Activated CD4-positive, alpha-beta memory T cell treated with anti-CD3 and anti-CD28 coated beads, Interleukin-2, amount 10 ng/mL, durations not matched to agents 7 days and 5 days (primary cell): ENCODE measurements at regions not wholly inside any gene's neighbourhood (a gene's known extent, or its start where the extent isn't known, plus 50 kb on each side); places are given as distances from the start of the nearest gene placed in this dataset.

Experiments
- CTCF ChIA-PET: fragments of 350-600 bp; sonication (Branson Sonifier 250); formaldehyde crosslinking; loops from one replicate; lab custom pipeline; 2021; ENCODE audit warnings: antibody characterized with exemption, inconsistent platforms; lab: Charles Lee
- POLR2A ChIA-PET: fragments of 350-600 bp; sonication (Branson Sonifier 250); formaldehyde crosslinking; loops from one replicate; lab custom pipeline; 2021; ENCODE audit warnings: antibody characterized with exemption; lab: Charles Lee
- DNase-seq: peaks from one replicate; pipeline ENCODE4 v3.0.0-alpha.2; 2020
- H3K27ac Mint-ChIP-seq: one replicate; pipeline ENCODE4 v1.8.0; 2021; ENCODE audit warnings: mild to moderate bottlenecking, mixed read lengths
- H3K27me3 Mint-ChIP-seq: one replicate; pipeline ENCODE4 v1.8.0; 2021; ENCODE audit warnings: mixed read lengths
- H3K36me3 Mint-ChIP-seq: one replicate; pipeline ENCODE4 v1.8.0; 2021; ENCODE audit warnings: low read depth, mixed read lengths
- H3K4me1 Mint-ChIP-seq: one replicate; pipeline ENCODE4 v1.8.0; 2021; ENCODE audit warnings: mixed read lengths
- H3K4me3 Mint-ChIP-seq: one replicate; pipeline ENCODE4 v1.8.0; 2021; ENCODE audit warnings: mild to moderate bottlenecking, mixed read lengths
- H3K9me3 Mint-ChIP-seq: one replicate; pipeline ENCODE4 v1.8.0; 2021; ENCODE audit warnings: mixed read lengths

DNA sequence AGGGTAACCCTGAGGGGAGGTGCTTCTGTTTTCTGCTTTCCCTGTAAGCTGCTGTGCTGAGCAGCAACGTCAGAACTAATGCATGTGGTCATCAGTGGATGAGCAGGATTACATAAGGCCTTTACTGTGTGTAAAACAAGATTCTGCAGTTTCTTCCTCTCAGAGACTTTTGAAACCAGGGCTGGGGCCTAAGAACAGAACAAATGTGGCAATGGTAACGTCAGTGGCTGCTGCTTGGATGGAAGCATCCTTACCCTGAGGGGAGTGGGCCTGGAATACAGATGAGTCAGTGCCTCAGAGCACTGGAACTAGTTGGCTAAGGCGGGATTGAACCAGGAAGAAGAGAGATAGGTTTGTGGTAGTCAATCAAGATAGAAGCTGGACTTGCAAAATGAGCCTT is 180.2 kb upstream of the KCNH8 start:
- Mint-ChIP-seq H3K9me3 (peaks cover 2% of the 10 kb centered on the region), H3K27ac (no peak overlapping the region), H3K4me1 (no peaks in the 10 kb centered on the region), H3K27me3 (peaks cover 7% of the 10 kb centered on the region), H3K36me3 (no peaks in the 10 kb centered on the region), H3K4me3 (no peak overlapping the region)
- no peak for DNase-seq
- CTCF ChIA-PET, result interaction anchor here (0.7 kb wide), 1 partner anchor 599 kb away, joined by 3 read pairs; no protein-coding TSS in a partner anchor
- POLR2A ChIA-PET, result no interaction called here

DNA sequence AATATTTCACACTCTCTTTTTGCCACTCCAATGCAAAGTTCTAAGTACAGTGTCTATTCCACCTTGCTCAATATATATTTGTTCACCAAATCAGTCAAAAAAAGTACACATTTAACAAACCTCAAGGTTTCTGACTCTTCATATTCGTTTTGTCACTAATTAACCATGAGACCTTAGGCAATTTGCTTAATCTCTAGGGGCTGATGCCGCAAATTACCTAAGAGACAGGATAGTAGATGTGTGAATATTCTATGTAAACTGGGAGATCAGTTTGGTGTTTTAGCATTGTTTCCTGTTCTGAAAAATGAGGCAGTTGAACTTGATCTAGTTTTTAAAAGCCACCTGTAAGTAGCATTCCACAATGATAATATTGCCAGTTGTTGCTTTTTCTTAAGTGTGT is 182.5 kb upstream of the KCNH8 start:
- no peaks in the 10 kb centered on the region for H3K4me1 Mint-ChIP-seq
- no peaks in the 10 kb centered on the region for H3K27me3 Mint-ChIP-seq
- ChIA-PET CTCF (no interaction called here), POLR2A (no interaction called here)
- no peak for DNase-seq
- no peak overlapping the region for H3K4me3 Mint-ChIP-seq
- H3K36me3 Mint-ChIP-seq, result no peaks in the 10 kb centered on the region
- no peak overlapping the region for H3K27ac Mint-ChIP-seq
- no peaks in the 10 kb centered on the region for H3K9me3 Mint-ChIP-seq

DNA sequence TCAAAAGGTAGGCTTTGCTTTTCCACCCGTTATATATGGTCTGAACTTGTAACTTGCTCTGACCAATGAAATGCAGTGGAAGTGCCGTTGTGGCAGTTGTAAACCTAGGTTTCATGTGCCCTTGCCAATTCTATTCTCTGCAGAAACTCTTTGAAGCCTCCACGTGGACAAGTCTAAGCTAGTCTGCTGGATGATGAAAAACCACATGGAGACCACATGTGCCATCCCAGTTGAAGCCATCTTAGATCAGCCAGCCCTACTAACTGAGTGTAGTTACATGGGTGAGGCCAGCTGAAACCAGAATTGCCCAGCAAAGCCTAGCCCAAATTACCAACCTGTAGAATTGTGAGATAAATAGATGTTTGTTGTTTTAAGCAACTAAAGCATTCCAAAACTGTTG is 183.7 kb upstream of the KCNH8 start:
- Mint-ChIP-seq H3K27ac (no peak overlapping the region), H3K36me3 (no peaks in the 10 kb centered on the region), H3K27me3 (no peaks in the 10 kb centered on the region), H3K4me3 (no peak overlapping the region), H3K4me1 (no peaks in the 10 kb centered on the region), H3K9me3 (no peaks in the 10 kb centered on the region)
- DNase-seq, result no peak
- POLR2A ChIA-PET, result no interaction called here
- CTCF ChIA-PET, result no interaction called here

DNA sequence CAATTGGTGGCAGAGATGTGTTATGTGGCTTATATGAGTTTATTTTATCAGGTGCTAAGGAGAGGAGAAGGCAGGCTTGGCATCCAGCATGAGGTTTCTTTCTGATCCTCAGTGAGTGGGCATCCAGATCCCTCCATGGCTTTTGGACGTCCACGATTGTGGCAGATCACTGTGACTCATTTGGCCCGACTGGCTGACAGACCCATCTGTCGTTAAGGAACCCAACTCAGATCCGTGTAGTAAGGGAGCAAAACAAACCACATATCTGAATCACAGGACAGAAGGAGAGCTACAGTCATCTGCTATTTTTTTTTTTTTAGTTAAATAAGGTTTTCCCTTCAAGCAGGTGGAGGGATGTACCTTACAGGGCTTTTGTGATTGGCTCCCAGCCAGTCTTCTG is 197.0 kb upstream of the KCNH8 start:
- CTCF ChIA-PET, result no interaction called here
- Mint-ChIP-seq H3K27me3 (peaks cover 8% of the 10 kb centered on the region), H3K4me3 (no peak overlapping the region), H3K27ac (no peak overlapping the region), H3K9me3 (no peaks in the 10 kb centered on the region), H3K4me1 (no peaks in the 10 kb centered on the region), H3K36me3 (no peaks in the 10 kb centered on the region)
- POLR2A ChIA-PET, result no interaction called here
- DNase-seq, result no peak

DNA sequence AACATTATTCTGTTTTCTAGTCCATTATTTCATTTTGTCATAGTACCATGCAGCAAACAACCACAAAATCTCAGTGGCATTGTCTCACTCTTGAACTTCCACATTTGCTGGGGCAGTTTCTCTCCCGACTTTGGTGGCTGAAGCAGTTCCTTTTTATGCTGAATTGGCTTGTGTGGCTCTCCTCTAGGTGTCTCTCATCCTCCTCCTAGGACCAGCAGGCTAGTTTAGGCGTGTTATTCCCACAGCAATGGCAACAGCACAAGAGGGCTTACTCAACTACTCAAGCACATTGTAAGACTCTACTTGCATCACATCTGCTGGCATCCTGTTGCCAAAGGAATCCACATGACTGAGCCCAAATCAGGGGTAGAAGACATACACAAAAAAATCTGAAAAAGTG is 201.8 kb upstream of the KCNH8 start:
- DNase-seq, result no peak
- H3K27me3 Mint-ChIP-seq, result peaks cover 4% of the 10 kb centered on the region
- no peaks in the 10 kb centered on the region for H3K36me3 Mint-ChIP-seq

DNA sequence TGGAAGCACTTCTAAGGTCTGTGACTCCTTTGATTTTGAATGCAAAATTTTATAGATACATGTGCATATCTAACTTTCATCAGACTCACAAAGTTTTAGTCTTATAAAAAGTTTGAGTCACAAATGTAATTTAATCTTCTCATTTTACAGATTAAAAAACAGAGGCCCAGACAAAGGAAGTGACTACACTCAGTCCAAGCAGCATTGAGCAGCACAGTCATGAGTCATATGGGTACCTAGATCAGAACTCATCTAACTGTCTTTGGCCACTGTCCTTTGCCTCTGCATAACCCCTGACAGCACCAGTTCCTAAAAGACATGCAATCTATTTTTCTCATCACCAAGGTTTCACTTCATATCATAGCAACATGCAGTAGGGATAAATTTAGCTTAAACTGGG is 210.7 kb upstream of the KCNH8 start:
- DNase-seq, result no peak
- Mint-ChIP-seq H3K36me3 (no peaks in the 10 kb centered on the region), H3K4me1 (no peaks in the 10 kb centered on the region), H3K4me3 (no peak overlapping the region), H3K27me3 (no peaks in the 10 kb centered on the region), H3K9me3 (peaks cover 2% of the 10 kb centered on the region), H3K27ac (no peak overlapping the region)
- POLR2A ChIA-PET, result no interaction called here
- CTCF ChIA-PET, result no interaction called here

More for the DNA sequence above, 201.8 kb upstream of the KCNH8 start:
- Mint-ChIP-seq H3K4me3 (no peak overlapping the region), H3K9me3 (peaks cover 2% of the 10 kb centered on the region), H3K4me1 (no peaks in the 10 kb centered on the region), H3K27ac (no peak overlapping the region)
- CTCF ChIA-PET, result no interaction called here
- POLR2A ChIA-PET, result no interaction called here

DNA sequence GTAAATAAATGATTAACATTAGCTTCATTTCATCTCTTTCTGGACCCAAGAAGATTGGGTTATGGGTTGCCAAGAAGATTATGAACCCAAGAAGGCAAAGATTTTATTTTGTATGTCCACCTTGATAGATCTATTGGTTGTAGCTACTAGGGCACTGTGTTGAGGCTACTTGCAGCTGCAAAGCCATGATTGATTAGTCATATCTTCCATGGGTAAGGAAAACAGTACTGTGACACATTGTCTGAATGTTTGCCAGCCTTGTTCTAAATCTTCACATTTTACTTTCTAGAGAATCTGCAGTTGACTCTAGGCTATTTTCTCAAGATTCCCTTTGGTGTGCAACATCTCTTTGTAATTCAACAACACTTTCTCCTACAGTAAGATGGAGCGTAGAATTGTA is 229.2 kb upstream of the KCNH8 start:
- Mint-ChIP-seq H3K9me3 (no peaks in the 10 kb centered on the region), H3K4me1 (no peaks in the 10 kb centered on the region), H3K27ac (no peak overlapping the region), H3K27me3 (peaks cover 3% of the 10 kb centered on the region), H3K4me3 (no peak overlapping the region), H3K36me3 (no peaks in the 10 kb centered on the region)
- POLR2A ChIA-PET, result no interaction called here
- DNase-seq, result no peak
- CTCF ChIA-PET, result no interaction called here

DNA sequence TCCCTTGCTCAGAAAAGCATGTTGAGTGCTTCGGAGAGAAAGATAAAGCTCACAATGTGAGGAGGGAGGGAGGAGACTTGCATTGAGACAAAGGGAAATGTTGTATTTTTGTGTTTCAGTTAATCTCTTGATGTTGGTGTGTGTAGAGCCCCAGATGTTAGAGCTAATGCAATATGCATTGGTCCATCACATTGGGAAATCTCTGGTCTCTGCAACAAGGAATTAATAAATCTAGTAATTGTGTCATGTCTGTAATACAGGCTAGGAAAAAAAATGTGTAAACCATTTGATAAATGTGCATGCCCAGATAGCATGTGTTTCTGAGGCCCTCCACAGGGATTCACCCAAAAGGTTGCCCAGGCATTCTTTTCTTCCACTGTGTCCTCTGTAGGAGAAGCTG is 230.4 kb upstream of the KCNH8 start:
- POLR2A ChIA-PET, result no interaction called here
- CTCF ChIA-PET, result no interaction called here

DNA sequence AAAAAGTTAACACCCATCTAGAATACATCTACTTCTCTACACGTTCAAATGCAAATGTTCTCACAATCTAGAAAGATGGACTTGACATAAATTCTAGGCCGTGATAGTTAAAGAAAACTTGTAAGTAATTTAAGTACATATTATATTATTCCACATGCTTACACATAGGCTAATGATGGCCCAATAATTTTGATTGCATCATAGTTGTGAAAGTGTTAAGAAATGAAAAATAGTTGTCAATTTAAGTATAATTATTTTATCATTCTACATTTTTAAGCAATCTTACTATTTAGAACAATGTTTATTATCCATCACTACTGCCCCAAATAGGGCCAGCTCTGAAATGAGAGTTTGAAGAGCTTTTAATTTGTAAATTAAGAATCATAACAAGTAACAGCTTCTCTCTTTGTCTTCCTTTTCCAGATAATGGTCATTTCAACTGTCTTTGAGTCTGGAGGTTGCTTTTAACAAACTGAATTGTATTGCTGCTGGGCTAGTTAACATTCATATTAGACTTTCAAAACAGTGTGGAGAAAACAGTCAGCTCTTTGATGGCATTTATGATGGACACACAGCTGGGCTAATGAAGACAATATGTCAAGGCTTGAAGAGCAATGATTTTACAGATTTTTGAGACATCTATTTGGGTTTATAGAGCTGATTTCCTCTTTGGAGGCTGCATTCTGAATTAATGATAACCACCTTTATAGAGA is 246.1 kb upstream of the KCNH8 start:
- POLR2A ChIA-PET, result interaction anchor here (1.0 kb wide), 1 partner anchor 82 kb away, joined by 3 read pairs; no protein-coding TSS in a partner anchor
- no peaks in the 10 kb centered on the region for H3K9me3 Mint-ChIP-seq
- DNase-seq, result no peak
- CTCF ChIA-PET, result no interaction called here
- H3K36me3 Mint-ChIP-seq, result no peaks in the 10 kb centered on the region
- H3K4me1 Mint-ChIP-seq, result no peaks in the 10 kb centered on the region
- H3K27me3 Mint-ChIP-seq, result peaks cover 5% of the 10 kb centered on the region
- no peak overlapping the region for H3K27ac Mint-ChIP-seq
- H3K4me3 Mint-ChIP-seq, result no peak overlapping the region

More for the DNA sequence above, 230.4 kb upstream of the KCNH8 start:
- Mint-ChIP-seq H3K27ac (no peak overlapping the region), H3K27me3 (peaks cover 3% of the 10 kb centered on the region), H3K36me3 (no peaks in the 10 kb centered on the region), H3K4me3 (no peak overlapping the region), H3K4me1 (no peaks in the 10 kb centered on the region), H3K9me3 (no peaks in the 10 kb centered on the region)
- DNase-seq, result no peak

DNA sequence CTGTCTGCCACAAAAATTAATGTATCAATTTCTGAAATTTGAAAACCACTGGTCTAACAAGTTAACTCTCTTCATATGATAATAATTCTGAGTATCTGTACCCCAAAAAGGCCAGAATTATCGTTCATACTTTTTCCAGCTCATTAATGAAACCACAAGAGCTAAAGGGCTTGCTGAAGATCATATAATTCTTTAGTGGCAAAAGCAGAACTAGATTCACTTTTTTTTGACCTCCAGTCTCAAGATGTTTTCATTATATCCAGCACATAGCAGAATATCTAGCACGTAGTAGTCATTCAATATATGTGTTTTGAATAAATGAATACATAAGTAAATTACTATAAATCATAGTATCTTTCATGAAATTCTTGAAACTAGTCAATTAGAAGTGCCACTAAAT is 246.7 kb upstream of the KCNH8 start:
- ChIA-PET CTCF (no interaction called here), POLR2A (no interaction called here)
- Mint-ChIP-seq H3K36me3 (no peaks in the 10 kb centered on the region), H3K27me3 (peaks cover 5% of the 10 kb centered on the region), H3K9me3 (no peaks in the 10 kb centered on the region), H3K4me1 (no peaks in the 10 kb centered on the region), H3K4me3 (no peak overlapping the region), H3K27ac (no peak overlapping the region)
- DNase-seq, result no peak

DNA sequence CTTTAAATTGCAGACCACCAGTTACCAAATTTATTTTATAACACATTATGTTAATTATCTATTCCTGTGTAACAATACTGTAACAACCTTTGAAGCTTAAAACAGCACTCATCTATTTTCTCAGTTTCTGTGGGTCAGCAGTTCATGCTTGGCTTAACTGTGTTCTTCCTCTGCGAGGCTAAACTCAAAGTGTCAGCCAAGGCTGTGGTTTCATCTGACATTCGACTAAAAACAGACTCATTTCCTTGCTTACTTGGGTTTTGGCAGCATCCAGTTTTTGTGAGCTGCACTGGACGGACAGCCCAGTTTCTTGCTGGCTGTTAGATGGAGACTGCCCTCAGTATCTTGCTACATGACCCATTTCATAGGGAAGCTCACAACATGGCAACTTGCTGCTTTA is 247.3 kb upstream of the KCNH8 start:
- no peak for DNase-seq
- no peaks in the 10 kb centered on the region for H3K9me3 Mint-ChIP-seq
- no peak overlapping the region for H3K27ac Mint-ChIP-seq
- no peak overlapping the region for H3K4me3 Mint-ChIP-seq
- peaks cover 10% of the 10 kb centered on the region for H3K27me3 Mint-ChIP-seq
- no peaks in the 10 kb centered on the region for H3K4me1 Mint-ChIP-seq
- ChIA-PET POLR2A (no interaction called here), CTCF (no interaction called here)
- no peaks in the 10 kb centered on the region for H3K36me3 Mint-ChIP-seq

DNA sequence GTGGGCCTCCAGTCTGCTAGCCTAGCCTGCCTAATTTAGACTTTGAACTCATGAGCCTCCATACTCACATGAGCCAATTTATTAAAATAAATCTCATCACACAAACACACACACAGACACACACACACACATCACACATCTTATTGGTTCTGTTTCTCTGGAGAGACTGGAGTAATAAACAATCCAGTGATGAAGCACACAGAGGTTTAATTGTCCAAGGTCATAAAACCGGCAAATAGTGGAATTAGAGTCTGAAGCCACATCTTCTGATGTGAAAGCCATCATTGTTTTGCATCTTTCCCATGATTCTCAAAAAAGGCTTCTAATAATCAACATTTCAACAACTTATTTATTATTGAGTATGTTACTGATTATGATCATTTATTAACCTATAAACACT is 249.4 kb upstream of the KCNH8 start:
- H3K36me3 Mint-ChIP-seq, result no peaks in the 10 kb centered on the region
- POLR2A ChIA-PET, result no interaction called here
- H3K4me3 Mint-ChIP-seq, result no peak overlapping the region
- no peaks in the 10 kb centered on the region for H3K4me1 Mint-ChIP-seq
- no peaks in the 10 kb centered on the region for H3K9me3 Mint-ChIP-seq
- no peak for DNase-seq
- H3K27me3 Mint-ChIP-seq, result peaks cover 6% of the 10 kb centered on the region
- no peak overlapping the region for H3K27ac Mint-ChIP-seq
- CTCF ChIA-PET, result no interaction called here

DNA sequence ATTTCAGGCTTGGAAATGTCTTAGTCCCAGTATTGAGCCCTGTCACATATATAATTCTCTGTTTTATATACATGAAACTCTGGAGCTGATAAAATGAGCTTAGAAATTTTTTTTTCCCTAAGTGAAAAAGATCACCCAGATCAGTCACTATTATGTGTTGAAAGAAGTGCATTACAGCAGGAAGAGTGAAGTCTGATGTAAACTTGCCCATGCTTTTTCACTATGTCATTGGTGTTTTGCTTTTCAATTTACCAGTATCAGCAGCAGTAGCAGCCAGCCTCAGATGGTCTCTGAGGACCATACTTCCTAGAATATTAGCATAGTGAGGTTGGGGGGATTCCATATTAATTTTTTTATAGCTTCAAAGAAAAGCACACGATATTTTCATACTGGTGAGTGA is 255.6 kb upstream of the KCNH8 start:
- peaks cover 24% of the 10 kb centered on the region for H3K27me3 Mint-ChIP-seq
- CTCF ChIA-PET, result no interaction called here
- no peaks in the 10 kb centered on the region for H3K9me3 Mint-ChIP-seq
- no peak overlapping the region for H3K27ac Mint-ChIP-seq
- no peak overlapping the region for H3K4me3 Mint-ChIP-seq
- peaks cover 4% of the 10 kb centered on the region for H3K4me1 Mint-ChIP-seq
- DNase-seq, result no peak
- POLR2A ChIA-PET, result no interaction called here
- no peaks in the 10 kb centered on the region for H3K36me3 Mint-ChIP-seq

DNA sequence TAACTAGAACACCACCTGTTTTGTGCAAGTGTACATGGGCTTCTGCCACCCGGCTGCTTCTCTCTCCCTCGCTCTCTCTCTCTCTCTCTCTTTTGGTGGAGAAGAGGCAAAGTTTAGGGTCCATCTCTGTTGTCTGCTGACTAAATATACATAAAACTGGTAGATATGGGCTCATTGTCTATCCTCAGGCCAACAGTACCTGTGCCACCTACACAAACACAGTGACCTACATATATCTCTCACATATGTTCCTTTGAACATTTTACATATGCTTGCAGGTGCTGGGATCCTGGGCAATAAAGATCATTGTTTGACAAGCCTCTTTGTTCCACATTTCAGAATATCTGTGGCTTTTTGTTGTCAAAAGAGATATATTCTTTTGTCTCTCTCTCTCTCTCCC is 256.3 kb upstream of the KCNH8 start:
- Mint-ChIP-seq H3K4me1 (peaks cover 4% of the 10 kb centered on the region), H3K27me3 (peaks cover 27% of the 10 kb centered on the region), H3K27ac (no peak overlapping the region), H3K9me3 (no peaks in the 10 kb centered on the region), H3K36me3 (no peaks in the 10 kb centered on the region), H3K4me3 (no peak overlapping the region)
- POLR2A ChIA-PET, result no interaction called here
- CTCF ChIA-PET, result no interaction called here
- DNase-seq, result no peak
